SK-N-SH (cell line): ENCODE measurements at regions not wholly inside any gene's neighbourhood (a gene's known extent, or its start where the extent isn't known, plus 50 kb on each side); places are given as distances from the start of the nearest gene placed in this dataset.

Source experiments
- CTCF ChIA-PET: fragments of 300-600, 350-600 bp; formaldehyde crosslinking; extraction: SDS; loops from one replicate; lab custom pipeline; 2021; lab: Yijun Ruan, JAX
- POLR2A ChIA-PET: fragments of 350-600 bp; sonication (Branson Sonifier 250); formaldehyde crosslinking; extraction: SDS; loops from one replicate; lab custom pipeline; 2020; ENCODE audit warnings: antibody characterized with exemption, inconsistent platforms; lab: Yijun Ruan, JAX
- DNase-seq: peaks from one replicate; pipeline ENCODE4 v3.0.0; 2012
- H2AFZ ChIP-seq: fragments of 200-600 bp; sonication (generic); 2 replicates; pipeline ENCODE4 v1.8.1; 2016; ENCODE audit warnings: antibody characterized with exemption, mild to moderate bottlenecking, low read depth
- H3F3A ChIP-seq: fragments of 200-600 bp; sonication (generic); replicated peaks from 2 replicates; pipeline ENCODE3; 2016; ENCODE audit warnings: antibody characterized with exemption, mild to moderate bottlenecking; ENCODE audit not compliant: insufficient read depth
- H3K27ac ChIP-seq, 2 experiments: fragments of 200-500 bp in 1 of 2; fragments of 200-600 bp in 1 of 2; sonication (Bioruptor generic) in 1 of 2; sonication (generic), shearing (Covaris generic) in 1 of 2; 2 replicates each; pipeline versions ENCODE4 v1.5.1 to v1.6.1; 2014 to 2016; ENCODE audit warnings: low read depth in 2 of 2, inconsistent platforms in 1 of 2, low read length in 1 of 2, mild to moderate bottlenecking in 1 of 2, mixed read lengths in 1 of 2
- H3K27me3 ChIP-seq: fragments of 200-600 bp; sonication (generic), shearing (Covaris generic); 2 replicates; pipeline ENCODE4 v1.6.1; 2016; ENCODE audit warnings: mixed run types; ENCODE audit not compliant: insufficient read depth
- H3K36me3 ChIP-seq, 2 experiments: fragments of 200-500 bp in 1 of 2; fragments of 200-600 bp in 1 of 2; sonication (Bioruptor generic) in 1 of 2; sonication (generic) in 1 of 2; replicated peaks in 1 of 2; 2 replicates each; pipeline versions ENCODE3 to v1.5.1; 2014 to 2016; ENCODE audit warnings: low read length in 1 of 2, mild to moderate bottlenecking in 1 of 2; ENCODE audit not compliant: insufficient read depth in 2 of 2, control insufficient read depth in 1 of 2
- H3K4me1 ChIP-seq, 2 experiments: fragments of 200-500 bp in 1 of 2; fragments of 200-600 bp in 1 of 2; sonication (Bioruptor generic) in 1 of 2; sonication (generic), shearing (Covaris generic) in 1 of 2; 2 replicates each; pipeline versions ENCODE4 v1.5.1 to v1.6.1; 2014 to 2016; ENCODE audit warnings: low read depth in 1 of 2, low read length in 1 of 2, mixed run types in 1 of 2; ENCODE audit not compliant: insufficient read depth in 2 of 2, control insufficient read depth in 1 of 2
- H3K4me2 ChIP-seq: fragments of 200-600 bp; sonication (generic), shearing (Covaris generic); 2 replicates; pipeline ENCODE4 v1.6.1; 2017; ENCODE audit warnings: mixed run types
- H3K4me3 ChIP-seq, 2 experiments: fragments of 200-500 bp in 1 of 2; fragments of 200-600 bp in 1 of 2; sonication (Bioruptor generic) in 1 of 2; sonication (generic), shearing (Covaris generic) in 1 of 2; 2 replicates each; pipeline versions ENCODE4 v1.5.1 to v1.8.1; 2014 to 2016; ENCODE audit warnings: low read depth in 2 of 2, inconsistent platforms in 1 of 2, low read length in 1 of 2, mild to moderate bottlenecking in 1 of 2, mixed read lengths in 1 of 2, moderate library complexity in 1 of 2
- H3K79me2 ChIP-seq: fragments of 200-600 bp; sonication (generic); 2 replicates; pipeline ENCODE4 v1.8.1; 2017; ENCODE audit warnings: mild to moderate bottlenecking; ENCODE audit not compliant: insufficient read depth
- H3K9ac ChIP-seq: fragments of 200-600 bp; sonication (generic); 2 replicates; pipeline ENCODE4 v1.6.1; 2017; ENCODE audit warnings: mixed run types
- H3K9me2 ChIP-seq: fragments of 200-600 bp; sonication (generic); 2 replicates; pipeline ENCODE4 v1.6.1; 2017; ENCODE audit warnings: mixed run types
- H3K9me3 ChIP-seq: fragments of 200-600 bp; sonication (generic); 2 replicates; pipeline ENCODE4 v1.6.1; 2017; ENCODE audit warnings: mixed run types, mild to moderate bottlenecking, moderate library complexity
- H4K20me1 ChIP-seq: fragments of 200-600 bp; sonication (generic); 2 replicates; pipeline ENCODE4 v1.6.1; 2017; ENCODE audit warnings: mild to moderate bottlenecking, mixed run types; ENCODE audit not compliant: insufficient read depth
- CHD2 ChIP-seq: fragments of 150-350 bp; IDR thresholded peaks from 2 replicates; pipeline ENCODE4 v1.6.1; 2018; ENCODE audit warnings: low read length; ENCODE audit not compliant: partially characterized antibody
- ELF1 ChIP-seq: IDR thresholded peaks from 2 replicates; pipeline ENCODE4 v1.4.0; 2012
- EZH2phosphoT487 ChIP-seq: fragments of 200-600 bp; sonication (generic); IDR thresholded peaks from 2 replicates; pipeline ENCODE4 v1.6.1; 2017; ENCODE audit warnings: low read depth, mixed run types, mild to moderate bottlenecking, antibody characterized with exemption, moderate library complexity, borderline replicate concordance
- FOXM1 ChIP-seq: IDR thresholded peaks from 2 replicates; pipeline ENCODE4 v1.4.0; 2012; ENCODE audit warnings: low read depth, mild to moderate bottlenecking
- GATA2 ChIP-seq: sonication (generic); formaldehyde crosslinking; IDR thresholded peaks from 2 replicates; pipeline ENCODE4 v1.5.0; 2020; ENCODE audit warnings: mild to moderate bottlenecking, missing genetic modification reagents
- JUND ChIP-seq: IDR thresholded peaks from 2 replicates; pipeline ENCODE4 v1.4.0; 2012
- NFIC ChIP-seq: IDR thresholded peaks from 2 replicates; pipeline ENCODE4 v1.4.0; 2012; ENCODE audit warnings: borderline replicate concordance
- NRF1 ChIP-seq: IDR thresholded peaks from 2 replicates; pipeline ENCODE4 v1.6.1; 2012; ENCODE audit warnings: low read depth, mild to moderate bottlenecking, low read length
- RCOR1 ChIP-seq: fragments of 150-350 bp; IDR thresholded peaks from 2 replicates; pipeline ENCODE4 v1.6.1; 2017; ENCODE audit warnings: antibody characterized with exemption, low read length
- SIN3A ChIP-seq: IDR thresholded peaks from 2 replicates; pipeline ENCODE4 v1.6.1; 2012; ENCODE audit warnings: low read depth, mild to moderate bottlenecking, low read length, moderate library complexity, borderline replicate concordance
- SMC3 ChIP-seq: IDR thresholded peaks from 2 replicates; pipeline ENCODE4 v1.6.1; 2012; ENCODE audit warnings: low read depth, low read length, improper control_type of control experiment
- TCF12 ChIP-seq: IDR thresholded peaks from 2 replicates; pipeline ENCODE4 v1.4.0; 2012
- TEAD4 ChIP-seq: IDR thresholded peaks from 2 replicates; pipeline ENCODE4 v1.4.0; 2012; ENCODE audit warnings: mild to moderate bottlenecking, borderline replicate concordance; ENCODE audit not compliant: insufficient read depth
- WGBS: methylation state at CpG from one replicate; pipeline ENCODE4 v1.1.6; 2017; ENCODE audit warnings: low lambda C conversion rate; 5-methylcytosine and 5-hydroxymethylcytosine counted together
- TF ChIP-seq, protein P1 (sequence below): fragments of 150-350 bp; IDR thresholded peaks from 2 replicates; pipeline ENCODE4 v1.6.1; 2017; ENCODE audit warnings: antibody characterized with exemption, low read length, low read depth, borderline replicate concordance
- TF ChIP-seq, protein P2 (sequence below): IDR thresholded peaks from 2 replicates; pipeline ENCODE4 v1.6.1; 2012; ENCODE audit warnings: mild to moderate bottlenecking, low read depth, low read length, moderate library complexity

DNA sequence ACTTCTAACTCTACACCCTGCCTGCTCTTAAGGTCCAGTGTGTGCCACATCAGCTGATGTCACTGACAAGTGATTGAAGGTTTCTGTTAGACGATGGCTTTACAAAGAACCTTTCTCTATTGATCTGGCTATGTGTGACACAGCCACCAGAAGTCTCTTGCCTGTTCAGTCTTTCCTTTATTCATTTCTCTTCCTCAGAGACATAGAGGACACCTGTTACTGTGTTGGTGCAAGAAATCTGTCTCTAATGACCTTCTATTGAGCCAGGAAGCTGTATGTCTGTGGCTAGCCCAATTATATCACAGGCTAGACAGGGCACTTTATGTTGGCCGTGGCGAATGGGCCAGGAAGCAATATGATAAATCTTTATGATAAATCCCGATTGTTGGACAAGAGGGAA is 173.3 kb upstream of the GAP43 start:
- no peak for TF ChIP-seq SIN3A
- TF ChIP-seq, protein P1, sequence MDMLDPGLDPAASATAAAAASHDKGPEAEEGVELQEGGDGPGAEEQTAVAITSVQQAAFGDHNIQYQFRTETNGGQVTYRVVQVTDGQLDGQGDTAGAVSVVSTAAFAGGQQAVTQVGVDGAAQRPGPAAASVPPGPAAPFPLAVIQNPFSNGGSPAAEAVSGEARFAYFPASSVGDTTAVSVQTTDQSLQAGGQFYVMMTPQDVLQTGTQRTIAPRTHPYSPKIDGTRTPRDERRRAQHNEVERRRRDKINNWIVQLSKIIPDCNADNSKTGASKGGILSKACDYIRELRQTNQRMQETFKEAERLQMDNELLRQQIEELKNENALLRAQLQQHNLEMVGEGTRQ = no peak
- no peak for TF ChIP-seq TCF12
- no peak for TF ChIP-seq SMC3
- TF ChIP-seq EZH2phosphoT487 = no peak
- TF ChIP-seq, protein P2, sequence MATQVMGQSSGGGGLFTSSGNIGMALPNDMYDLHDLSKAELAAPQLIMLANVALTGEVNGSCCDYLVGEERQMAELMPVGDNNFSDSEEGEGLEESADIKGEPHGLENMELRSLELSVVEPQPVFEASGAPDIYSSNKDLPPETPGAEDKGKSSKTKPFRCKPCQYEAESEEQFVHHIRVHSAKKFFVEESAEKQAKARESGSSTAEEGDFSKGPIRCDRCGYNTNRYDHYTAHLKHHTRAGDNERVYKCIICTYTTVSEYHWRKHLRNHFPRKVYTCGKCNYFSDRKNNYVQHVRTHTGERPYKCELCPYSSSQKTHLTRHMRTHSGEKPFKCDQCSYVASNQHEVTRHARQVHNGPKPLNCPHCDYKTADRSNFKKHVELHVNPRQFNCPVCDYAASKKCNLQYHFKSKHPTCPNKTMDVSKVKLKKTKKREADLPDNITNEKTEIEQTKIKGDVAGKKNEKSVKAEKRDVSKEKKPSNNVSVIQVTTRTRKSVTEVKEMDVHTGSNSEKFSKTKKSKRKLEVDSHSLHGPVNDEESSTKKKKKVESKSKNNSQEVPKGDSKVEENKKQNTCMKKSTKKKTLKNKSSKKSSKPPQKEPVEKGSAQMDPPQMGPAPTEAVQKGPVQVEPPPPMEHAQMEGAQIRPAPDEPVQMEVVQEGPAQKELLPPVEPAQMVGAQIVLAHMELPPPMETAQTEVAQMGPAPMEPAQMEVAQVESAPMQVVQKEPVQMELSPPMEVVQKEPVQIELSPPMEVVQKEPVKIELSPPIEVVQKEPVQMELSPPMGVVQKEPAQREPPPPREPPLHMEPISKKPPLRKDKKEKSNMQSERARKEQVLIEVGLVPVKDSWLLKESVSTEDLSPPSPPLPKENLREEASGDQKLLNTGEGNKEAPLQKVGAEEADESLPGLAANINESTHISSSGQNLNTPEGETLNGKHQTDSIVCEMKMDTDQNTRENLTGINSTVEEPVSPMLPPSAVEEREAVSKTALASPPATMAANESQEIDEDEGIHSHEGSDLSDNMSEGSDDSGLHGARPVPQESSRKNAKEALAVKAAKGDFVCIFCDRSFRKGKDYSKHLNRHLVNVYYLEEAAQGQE = no peak
- no peak for TF ChIP-seq RCOR1
- TF ChIP-seq TEAD4 = no peak
- TF ChIP-seq FOXM1 = no peak
- TF ChIP-seq ELF1 = no peak
- TF ChIP-seq NFIC = no peak
- TF ChIP-seq GATA2 (CRISPR knock-in tag) = no peak
- TF ChIP-seq, all 33 proteins: peak for 0
- H3K27ac ChIP-seq = no peak overlapping the region
- no peaks in the 10 kb centered on the region for H3K79me2 ChIP-seq
- H3K9me2 ChIP-seq = no peaks in the 10 kb centered on the region
- no peaks in the 10 kb centered on the region for H3K4me1 ChIP-seq
- ChIA-PET CTCF (interaction anchor here (1.6 kb wide), 1 partner anchor 14 kb away, joined by 3 read pairs; no protein-coding TSS in a partner anchor), POLR2A (no interaction called here)
- no peaks in the 10 kb centered on the region for H3F3A ChIP-seq
- no peaks in the 10 kb centered on the region for H3K36me3 ChIP-seq
- H3K9me3 ChIP-seq = no peaks in the 10 kb centered on the region
- no peak overlapping the region for H2AFZ ChIP-seq
- no peak overlapping the region for H3K9ac ChIP-seq
- no peak for DNase-seq
- WGBS = 57% methylated on average over 4 of the region's 4 CpGs
- H3K27me3 ChIP-seq = no peaks in the 10 kb centered on the region
- no peak overlapping the region for H3K4me2 ChIP-seq
- no peak overlapping the region for H3K4me3 ChIP-seq
- H4K20me1 ChIP-seq = no peaks in the 10 kb centered on the region

DNA sequence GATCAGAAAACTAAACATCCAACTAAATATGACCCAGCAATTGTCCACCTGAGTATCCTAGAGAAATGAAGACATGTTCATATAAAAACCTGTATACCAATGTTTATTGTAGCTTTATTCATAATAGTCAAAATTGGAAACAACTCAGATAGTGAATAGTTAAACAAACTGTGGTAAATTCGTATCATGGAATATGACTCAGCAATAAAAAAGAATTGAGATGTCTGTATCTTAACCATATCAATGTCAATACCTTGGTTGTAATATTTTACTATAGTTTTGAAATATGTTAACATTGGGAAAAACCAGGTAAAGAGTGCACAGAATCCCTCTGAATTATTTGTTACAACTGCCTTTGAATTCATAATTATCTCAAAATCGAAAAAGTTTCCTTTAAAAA is 159.3 kb upstream of the GAP43 start:
- Histone ChIP-seq H3K9ac (no peak overlapping the region), H3K9me2 (no peaks in the 10 kb centered on the region), H3K27me3 (no peaks in the 10 kb centered on the region), H3K79me2 (no peaks in the 10 kb centered on the region), H3K9me3 (no peaks in the 10 kb centered on the region), H3K4me2 (no peak overlapping the region), H3K27ac (no peak overlapping the region), H3K36me3 (no peaks in the 10 kb centered on the region), H3F3A (no peaks in the 10 kb centered on the region), H2AFZ (no peak overlapping the region), H3K4me1 (no peaks in the 10 kb centered on the region), H4K20me1 (no peaks in the 10 kb centered on the region), H3K4me3 (no peak overlapping the region)
- POLR2A ChIA-PET = no interaction called here
- WGBS = 62% methylated on average over 2 of the region's 2 CpGs
- CTCF ChIA-PET = interaction anchor here (1.0 to 1.5 kb wide), 2 partner anchors 13 to 321 kb away, joined by 3 read pairs; no protein-coding TSS in a partner anchor
- TF ChIP-seq SIN3A = no peak
- no peak for TF ChIP-seq CHD2
- no peak for TF ChIP-seq JUND
- no peak for TF ChIP-seq NRF1
- TF ChIP-seq RCOR1 = no peak
- DNase-seq = no peak
